Stimulated activated CD8-positive, alpha-beta memory T cell treated with anti-CD3 and anti-CD28 coated beads, Interleukin-7, amount 100 ng/mL, for 48 hours (primary cell): ENCODE measurements at regions not wholly inside any gene's neighbourhood (a gene's known extent, or its start where the extent isn't known, plus 50 kb on each side); places are given as distances from the start of the nearest gene placed in this dataset.

Source experiments
- DNase-seq, 2 donors: peaks; one replicate each; pipeline ENCODE4 v3.0.0-alpha.2; 2020; ENCODE audit warnings: low read depth in 1 of 2; ENCODE audit errors: extremely low read depth in 1 of 2

DNA sequence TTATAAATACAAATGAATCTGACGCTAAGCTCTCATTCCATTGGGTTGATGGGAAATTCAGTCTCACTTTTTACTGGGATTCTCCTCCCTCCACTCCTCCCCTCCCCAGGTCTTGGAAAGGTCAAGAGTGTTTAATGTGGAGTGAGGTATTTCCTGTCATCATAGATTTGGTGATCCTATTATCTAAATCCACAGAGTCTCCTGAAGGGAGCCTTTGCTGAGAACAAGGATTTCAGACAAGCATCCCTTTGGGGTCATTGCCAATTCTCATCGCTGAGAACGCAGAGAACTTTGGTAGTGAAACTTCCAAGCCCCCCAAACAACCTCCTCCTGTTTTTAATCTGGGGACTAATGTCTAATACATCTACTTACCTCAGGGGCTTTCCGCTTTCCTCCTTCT is 297.9 kb downstream of the OTOL1 start:
- no peak for DNase-seq

DNA sequence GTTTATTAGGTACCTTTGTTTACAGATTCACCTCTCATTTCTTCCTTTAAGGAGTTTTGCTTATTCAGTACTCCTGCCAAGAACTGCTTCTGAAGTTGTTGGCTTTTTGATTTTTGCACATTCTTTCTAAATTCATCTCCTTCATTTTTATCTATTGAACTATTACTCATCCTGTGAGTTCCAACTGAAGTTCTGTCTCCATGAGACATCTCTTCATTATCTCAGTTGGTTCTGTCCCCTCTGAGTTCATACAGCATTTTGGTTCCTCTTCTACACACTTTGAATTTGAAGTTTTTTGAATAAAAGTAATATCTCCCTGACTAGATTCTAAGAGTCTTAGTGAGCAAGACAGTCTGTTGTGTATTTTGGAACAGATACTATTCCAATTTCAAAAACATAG is 299.7 kb downstream of the OTOL1 start:
- no peak for DNase-seq

DNA sequence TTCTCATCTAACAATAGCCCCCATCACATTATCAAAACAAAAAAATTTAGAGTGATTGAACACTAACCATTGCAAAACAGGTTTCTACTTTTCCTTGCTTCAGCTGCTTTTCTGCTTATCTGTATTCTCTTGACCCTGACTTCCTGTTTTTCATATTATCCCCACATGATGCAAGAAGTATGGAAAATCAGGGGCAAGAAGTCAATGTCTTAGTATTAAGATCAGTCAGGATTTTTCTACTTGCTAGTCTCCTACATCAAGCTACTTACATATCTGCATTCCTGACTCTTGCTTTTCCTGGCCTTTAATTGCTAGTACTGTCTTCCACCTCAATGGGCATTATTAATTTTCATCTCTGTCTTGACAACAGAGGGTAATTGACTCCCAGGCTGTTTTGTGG is 300.2 kb downstream of the OTOL1 start:
- DNase-seq = no peak

DNA sequence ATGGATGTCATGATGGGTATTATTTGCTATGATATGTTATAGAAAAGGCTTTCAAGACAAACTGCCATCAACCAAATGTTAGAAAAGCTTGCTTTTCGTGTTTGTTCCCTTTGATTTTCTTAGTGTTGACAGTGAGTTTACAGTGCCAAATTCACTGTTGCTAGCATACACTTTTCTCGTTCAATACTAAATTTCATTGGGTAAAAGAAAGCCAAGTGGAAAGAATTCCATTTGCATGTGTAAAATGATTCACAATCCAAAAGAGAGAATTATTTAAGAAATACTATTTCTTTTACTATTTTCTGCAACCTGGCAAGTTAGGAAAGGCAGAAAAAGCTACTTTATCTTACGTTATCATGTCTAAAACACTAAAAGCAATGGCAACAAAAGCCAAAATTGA is 301.4 kb downstream of the OTOL1 start:
- no peak for DNase-seq

DNA sequence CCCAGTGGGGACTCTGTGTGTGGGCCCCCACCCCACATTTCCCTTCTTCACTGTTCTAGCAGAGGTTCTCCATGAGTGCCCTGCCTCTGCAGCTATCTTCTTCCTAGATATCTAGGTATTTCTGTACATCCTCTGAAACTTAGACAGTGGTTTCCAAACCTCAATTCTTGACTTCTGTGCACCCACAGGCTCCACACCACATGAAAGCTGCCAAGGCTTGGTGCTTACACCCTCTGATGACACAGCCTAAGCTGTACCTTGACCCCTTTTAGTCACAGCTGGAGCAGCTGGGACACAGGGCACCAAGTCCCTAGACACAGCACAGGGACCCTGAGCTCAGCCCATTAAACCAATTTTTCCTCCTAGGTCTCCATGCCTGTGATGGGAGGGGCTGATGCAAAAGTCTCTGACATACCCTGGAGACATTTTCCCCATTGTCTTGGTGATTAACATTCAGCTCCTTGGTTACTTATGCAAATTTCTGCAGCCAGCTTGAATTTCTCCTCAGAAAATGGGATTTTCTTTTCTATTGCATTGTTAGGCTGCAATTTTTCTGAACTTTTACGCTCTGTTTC is 304.5 kb downstream of the OTOL1 start:
- no peak for DNase-seq

DNA sequence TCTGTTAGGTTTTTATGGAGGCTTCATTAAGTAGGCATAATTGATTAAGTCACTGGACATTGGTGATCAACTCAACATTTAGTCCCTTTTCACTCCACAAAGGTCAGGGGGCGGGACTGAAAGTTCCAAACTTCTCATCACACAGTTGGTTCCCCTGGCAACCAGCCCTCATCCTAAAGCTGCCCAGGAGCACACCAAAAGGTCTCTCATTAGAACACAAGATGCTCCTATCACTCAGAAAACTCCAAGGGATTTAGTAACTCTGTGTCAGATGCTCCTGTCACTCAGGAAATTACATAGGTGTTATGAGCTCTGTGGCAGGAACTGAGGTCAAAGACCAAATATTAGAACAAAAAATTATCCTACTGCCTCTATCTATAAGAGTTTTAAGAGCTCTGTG is 321.5 kb downstream of the OTOL1 start:
- DNase-seq = no peak

DNA sequence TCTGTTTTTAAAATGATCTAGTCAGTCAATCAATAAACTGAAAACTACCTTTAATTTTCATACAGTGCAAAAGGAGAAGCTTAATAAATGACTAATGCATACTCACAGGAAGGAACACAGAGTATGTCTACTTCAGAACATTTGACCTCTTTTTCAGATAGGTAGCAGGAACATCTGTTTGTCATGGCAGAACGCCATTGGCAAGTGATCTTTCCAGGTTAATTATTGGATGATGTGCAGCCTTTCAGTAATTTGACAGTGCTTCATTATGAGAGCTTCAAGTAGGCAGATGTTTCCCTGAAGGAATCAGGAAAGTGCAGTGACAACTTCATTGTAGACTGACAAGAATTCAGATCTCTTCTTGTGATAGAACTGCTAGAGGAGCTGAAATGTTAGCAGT is 325.0 kb downstream of the OTOL1 start:
- DNase-seq = no peak

DNA sequence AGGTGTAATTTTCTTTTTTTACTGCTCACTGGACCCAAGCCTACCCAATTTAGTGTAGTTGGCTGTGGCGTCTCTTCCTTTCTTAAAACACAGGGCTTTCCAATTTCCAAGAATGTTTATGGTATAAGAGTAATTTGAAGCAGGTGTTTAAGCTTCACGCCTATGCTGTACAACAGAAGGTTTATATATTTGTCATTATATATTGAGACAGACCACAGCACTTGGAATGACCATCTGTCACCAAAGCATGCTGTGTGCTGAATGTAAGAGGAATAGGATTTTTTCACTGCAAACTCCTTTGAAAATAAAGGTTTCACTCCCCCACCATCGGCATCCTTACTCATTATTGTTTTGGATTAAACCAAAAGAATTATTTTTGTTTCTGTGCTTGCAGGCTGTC is 325.7 kb downstream of the OTOL1 start:
- no peak for DNase-seq

DNA sequence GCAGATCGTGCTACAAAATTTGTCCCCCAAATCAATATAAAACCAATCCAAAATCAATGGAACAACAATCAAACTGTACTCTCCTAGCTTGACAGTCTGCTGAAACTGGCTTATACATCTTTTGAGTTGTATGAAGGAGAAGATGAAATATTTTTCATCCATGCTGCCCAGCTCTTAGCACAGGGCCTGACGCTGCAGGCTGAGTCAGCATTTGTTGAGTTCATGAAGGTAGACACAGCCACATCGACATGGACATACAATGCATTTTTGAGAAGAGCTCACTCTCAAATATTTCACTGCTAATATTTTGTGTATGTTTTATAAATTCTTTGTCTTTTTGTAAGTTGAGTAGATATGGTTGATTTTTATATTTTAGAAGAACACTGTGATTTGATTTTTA is 327.3 kb downstream of the OTOL1 start:
- no peak for DNase-seq

DNA sequence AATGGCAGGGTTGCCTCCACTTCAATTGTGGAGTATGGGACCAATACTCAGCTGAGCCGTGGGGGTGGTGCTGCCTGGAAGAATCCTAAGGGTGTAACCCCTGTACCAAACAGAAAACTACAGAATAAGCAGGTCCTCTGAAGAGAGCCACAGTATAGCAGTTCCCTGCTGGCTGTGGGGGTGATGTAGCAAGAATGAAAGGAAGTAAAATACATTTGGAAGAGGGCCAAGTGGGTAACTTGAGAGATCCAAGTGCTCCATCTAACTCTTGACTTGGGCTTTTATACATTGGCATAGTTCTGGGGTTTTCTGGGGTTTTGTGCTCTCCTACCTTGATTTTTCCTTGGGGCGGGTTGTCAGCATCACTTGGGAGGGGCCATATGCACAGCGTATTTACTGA is 341.4 kb downstream of the OTOL1 start:
- no peak for DNase-seq

DNA sequence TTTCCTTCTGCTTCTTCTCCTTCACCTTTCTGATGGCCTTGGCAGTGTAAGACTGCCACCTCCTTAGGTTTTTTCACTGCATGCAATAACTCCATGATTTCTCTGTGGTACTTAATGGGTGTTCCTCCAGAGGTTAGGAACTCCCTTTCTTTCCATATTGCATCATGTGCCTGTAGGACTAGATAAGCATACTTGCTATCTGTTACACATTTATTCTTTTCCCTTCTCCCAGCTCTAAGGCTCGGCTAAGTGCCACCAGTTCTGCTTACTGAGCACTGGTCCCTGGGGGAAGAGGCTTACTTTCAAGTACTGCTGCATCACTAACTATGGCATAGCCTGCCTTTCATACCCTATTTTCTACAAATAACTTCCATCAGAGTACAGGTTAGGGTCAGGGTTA is 351.8 kb downstream of the OTOL1 start:
- no peak for DNase-seq

DNA sequence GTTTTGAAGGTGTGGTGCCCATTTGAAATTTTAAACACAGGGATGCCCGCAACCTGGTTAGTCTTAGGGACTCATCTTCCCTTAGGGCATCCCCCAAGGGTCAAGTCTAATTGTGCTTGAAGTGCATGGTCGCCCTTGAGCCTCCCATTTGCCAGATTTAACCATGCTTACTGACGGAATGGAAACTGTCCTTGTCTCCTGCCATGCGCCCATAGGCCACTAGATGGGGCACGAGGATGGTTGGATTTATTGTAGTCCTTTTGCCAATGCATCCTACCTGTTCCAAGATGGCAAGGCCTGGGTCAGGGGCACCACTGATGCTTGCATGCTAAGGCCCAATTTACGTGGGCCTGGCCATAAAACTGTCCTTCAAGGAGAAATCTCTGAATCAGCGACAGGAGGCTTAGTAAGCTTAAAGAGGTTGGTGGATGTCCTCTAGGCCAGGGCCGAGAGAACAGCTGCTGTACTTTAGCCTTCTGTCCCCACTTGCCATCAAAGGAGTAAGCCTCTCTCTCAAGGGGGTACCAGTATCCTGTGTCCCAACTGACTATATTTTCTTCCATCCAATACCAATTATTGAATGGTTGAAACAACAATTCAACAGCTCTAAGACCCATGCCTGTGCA is 355.4 kb downstream of the OTOL1 start:
- DNase-seq = peak in 1 of 2 donors; percentile 15

DNA sequence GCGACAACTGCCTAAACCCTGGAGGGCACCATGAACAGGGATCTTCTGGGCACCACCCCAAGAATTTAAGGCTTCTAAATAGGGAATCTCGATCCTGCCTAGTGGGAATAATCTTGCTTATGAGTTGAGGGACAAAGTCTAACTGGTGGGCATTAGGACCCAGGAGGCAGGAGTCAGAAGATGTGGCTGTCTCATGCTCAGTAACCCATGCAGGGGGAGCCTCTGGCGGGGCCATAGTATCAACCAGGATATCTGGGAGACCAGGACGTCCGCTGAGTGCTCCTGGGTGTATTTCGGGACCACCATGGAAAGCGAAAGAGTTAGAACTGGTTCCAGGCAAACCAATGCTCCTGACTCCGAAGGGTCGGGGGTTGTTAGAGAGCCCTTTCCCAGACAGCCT is 356.1 kb downstream of the OTOL1 start:
- no peak for DNase-seq

DNA sequence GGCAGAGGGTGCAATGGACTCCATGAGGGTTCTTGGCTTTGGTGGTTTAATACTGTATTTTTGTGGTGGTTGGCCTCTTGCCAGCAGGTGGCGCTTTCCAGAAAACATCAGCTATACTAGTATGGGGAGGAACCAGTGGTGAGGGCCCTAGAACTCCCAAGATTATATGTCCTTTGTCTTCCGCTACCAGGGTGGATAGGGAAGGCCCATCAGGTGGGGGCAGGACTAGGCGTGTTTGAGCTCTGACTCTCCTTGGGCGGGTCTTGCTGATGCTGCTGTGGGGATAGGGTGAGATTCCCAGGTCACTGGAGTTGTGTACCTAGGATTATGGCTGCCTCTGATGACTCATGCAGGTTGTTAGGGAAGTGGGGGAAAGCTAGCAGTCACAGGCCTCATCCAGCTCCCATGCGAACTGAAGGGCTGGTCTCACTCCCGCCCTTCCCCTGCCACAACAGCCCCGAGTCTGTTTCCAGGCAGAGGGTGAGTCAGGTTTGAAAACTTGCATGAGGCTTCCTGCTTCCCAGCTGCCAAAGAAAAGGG is 357.7 kb downstream of the OTOL1 start:
- no peak for DNase-seq

DNA sequence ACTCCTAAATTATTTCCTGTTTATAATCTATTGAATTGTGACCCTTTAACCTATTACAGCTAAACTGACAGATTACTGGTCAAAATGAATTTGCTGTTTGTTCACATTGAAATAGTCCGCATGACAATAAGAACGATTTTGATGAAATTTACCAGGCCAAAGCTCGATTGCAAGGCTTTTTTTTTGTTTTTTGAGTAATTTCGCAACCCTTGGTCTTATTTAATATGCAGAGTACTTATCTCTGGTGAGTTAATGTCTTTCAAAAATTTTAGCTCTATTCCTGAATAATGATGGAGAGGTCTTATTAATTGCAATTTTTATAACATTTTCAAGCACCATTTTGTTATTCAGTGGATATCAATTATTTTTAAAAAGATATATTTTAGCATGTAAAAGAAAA is 362.4 kb downstream of the OTOL1 start:
- no peak for DNase-seq

DNA sequence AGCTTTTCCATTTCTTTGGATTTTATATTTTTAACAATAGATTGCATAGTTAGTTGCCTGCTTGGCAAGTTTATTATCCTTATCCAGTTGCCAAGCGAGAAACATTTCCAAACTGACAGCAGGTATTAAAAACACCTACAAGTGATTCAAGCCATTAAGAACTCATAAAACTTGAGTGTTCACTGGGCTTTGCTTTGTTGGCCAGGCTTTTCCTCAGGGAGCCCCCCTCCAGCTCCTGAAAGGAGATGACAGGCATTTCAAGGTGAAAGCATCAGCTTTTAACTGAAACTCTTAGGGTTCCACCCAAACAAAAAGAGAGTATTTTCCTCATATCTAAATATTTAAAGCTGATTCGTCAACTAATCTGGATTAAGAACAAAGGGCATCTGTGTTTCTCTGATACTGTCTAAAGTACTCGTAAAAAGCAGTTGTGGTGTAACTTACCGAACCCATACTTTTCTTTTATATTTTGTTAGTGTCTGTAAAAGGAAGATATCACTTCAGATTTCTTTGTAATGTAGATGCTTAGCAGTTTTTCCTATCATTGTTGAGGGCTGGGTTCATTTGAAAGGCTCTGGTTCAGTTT is 363.4 kb downstream of the OTOL1 start:
- DNase-seq = no peak

DNA sequence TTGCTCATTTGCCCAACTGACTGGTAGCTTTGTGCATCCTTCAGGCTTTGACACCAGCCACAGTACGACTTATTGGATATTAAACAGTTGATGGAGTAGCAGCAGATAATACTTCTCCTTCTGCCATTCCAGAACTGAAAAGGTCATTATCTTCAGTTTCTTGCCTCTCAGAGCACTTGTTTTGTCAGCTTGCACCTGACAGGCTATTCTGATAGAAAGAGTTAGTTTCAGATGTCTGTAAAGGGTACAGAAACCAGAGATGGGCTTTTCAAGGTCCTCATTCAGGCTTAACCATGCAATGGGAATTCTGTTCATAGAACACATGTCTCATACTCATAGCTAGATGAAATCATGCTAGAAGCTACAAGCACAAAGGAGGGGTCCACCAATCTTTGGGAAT is 367.2 kb downstream of the OTOL1 start:
- DNase-seq = no peak

DNA sequence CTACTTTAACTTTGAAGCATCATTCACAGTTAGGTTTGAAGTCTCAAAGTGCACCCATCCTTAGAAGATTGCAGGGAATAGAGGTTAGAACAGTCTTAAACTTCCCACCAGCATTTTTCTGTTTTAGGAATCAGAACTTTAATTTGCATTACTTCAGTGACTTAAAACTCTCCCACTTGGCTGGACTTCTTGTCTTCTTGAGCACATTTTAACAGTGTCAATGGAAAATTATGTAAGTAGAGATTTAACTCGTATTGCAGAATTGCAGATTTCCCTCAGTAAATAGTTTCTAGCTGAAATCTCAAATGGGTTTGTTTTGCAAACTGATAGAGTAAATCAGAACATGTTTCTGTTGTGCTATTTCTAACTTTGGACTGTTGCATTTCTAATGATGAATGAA is 369.6 kb downstream of the OTOL1 start:
- DNase-seq = no peak

DNA sequence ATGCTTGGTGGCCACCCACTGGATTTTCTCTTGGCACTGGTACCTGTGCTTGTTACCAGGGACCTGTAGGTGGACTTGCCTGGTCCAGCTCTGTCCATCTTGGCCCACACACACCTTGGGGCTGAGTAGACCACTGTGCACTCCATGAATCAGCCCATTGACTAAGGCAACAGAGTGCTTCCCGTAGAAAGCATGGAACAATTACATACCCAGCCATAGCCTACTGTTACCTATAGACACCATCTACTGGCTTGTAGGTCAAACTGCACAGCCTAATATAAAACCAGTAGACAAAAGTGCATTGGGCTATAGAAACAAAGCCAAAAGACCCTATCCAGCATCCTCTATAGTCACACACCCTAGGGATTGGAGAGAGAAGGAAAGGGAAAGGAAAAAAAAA is 378.9 kb downstream of the OTOL1 start:
- DNase-seq = no peak

DNA sequence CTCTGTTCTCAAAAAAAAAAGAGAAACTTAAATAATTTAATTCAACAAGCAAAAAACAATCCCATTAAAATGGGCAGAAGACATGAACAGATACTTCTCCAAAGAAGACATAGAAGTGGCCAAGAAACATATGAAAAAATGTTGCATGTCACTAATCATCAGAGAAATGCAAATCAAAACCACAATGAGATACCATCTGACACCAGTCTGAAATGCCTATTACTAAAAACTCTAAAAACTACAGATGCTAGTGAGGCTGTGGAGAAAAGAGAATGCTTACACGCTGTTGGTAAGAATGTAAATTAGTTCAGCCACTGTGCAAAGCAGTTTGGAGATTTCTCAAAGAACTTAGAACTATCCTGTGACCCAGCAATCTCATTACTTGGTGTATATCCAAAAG is 382.9 kb downstream of the OTOL1 start:
- no peak for DNase-seq

DNA sequence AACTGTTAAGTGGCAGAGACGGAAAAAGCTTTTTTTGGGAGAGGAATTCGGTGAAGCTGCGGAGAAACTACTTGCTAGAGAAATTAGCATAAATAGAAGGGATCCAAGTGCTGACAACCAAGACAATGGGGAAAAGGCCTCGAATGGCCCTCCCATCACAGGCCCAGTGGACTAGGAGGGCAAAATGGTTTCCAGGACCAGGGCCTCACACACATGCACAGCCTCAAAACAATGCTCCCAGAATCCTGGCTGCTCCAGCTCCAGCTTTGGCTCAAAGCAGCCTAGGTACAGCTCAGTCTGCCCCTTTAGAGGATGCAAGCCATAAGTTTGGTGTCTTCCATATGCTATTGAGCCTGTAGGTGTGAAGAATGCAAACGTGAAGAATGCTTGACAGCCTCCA is 388.2 kb downstream of the OTOL1 start:
- no peak for DNase-seq

DNA sequence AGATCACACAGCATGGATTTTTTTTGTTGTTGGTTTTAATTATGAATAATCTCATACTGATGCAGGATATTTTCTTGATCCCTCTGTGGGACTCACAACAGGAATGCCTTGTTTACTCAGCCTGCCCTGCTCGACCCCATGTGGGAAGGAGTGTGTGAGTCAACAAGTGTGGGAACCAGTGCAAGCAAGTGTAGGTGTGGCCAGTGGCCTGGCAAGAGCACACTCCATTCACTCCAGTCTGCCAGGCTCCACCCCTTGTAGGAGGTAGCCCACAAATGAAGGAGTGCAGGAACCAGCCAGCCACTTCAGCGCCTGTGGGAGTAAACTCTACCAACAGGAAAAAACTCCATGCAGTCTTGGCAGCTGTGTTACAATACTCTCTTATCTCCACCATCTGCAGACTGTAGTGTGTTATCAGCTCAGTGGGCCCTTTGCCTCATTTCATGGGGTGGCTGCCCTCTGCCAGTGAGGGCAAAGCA is 393.6 kb downstream of the OTOL1 start:
- DNase-seq = no peak
